Heart right ventricle (tissue), 16 donors: ENCODE measurements at regions not wholly inside any gene's neighbourhood (a gene's known extent, or its start where the extent isn't known, plus 50 kb on each side); places are given as distances from the start of the nearest gene placed in this dataset.

Source experiments
- ATAC-seq, 8 donors: fragments of 200-7000 bp; cut with Tn5 transposase; one replicate each; pipeline ENCODE4 v1.9.1; 2020; ENCODE audit warnings: mild to moderate bottlenecking in 8 of 8, moderate library complexity in 8 of 8, moderate number of reproducible peaks in 1 of 8
- DNase-seq, 2 donors: peaks; one replicate each; pipeline ENCODE4 v3.0.0-alpha.2; 2020
- H3K27ac ChIP-seq, 10 donors: fragments of 200-600 bp; sonication (generic) in 2 of 10; one replicate each; pipeline versions ENCODE4 v1.5.0 to v1.8.0; 2020 to 2022; ENCODE audit warnings: mild to moderate bottlenecking in 3 of 10
- H3K27me3 ChIP-seq, 7 donors: fragments of 200-600 bp; one replicate each; pipeline ENCODE4 v1.8.0; 2021 to 2022; ENCODE audit warnings: mild to moderate bottlenecking in 2 of 7
- H3K36me3 ChIP-seq, 9 donors: fragments of 200-600 bp; sonication (generic) in 1 of 9; one replicate each; pipeline versions ENCODE4 v1.5.0 to v1.8.0; 2020 to 2022; ENCODE audit warnings: mild to moderate bottlenecking in 2 of 9
- H3K4me1 ChIP-seq, 9 donors: fragments of 200-600 bp; sonication (generic) in 1 of 9; one replicate each; pipeline versions ENCODE4 v1.5.0 to v1.8.0; 2020 to 2022; ENCODE audit warnings: mild to moderate bottlenecking in 4 of 9
- H3K4me3 ChIP-seq, 10 donors: fragments of 200-600 bp; sonication (generic) in 2 of 10; one replicate each; pipeline versions ENCODE4 v1.5.0 to v1.8.0; 2020 to 2022; ENCODE audit warnings: mild to moderate bottlenecking in 7 of 10, moderate library complexity in 2 of 10
- H3K9me3 ChIP-seq, 11 donors: fragments of 200-600 bp in 10 of 11; sonication (generic) in 2 of 11; one replicate each; pipeline versions ENCODE4 v1.5.0 to v1.8.0; 2013 to 2022; ENCODE audit warnings: mild to moderate bottlenecking in 2 of 11, control low read depth in 1 of 11, moderate library complexity in 1 of 11
- CTCF ChIP-seq, 9 donors: fragments of 200-600 bp; sonication (generic) in 2 of 9; IDR thresholded peaks; one replicate each; pipeline versions ENCODE4 v1.5.0 to v1.8.0; 2021 to 2022; ENCODE audit warnings: antibody characterized with exemption in 9 of 9, mild to moderate bottlenecking in 5 of 9, moderate library complexity in 1 of 9
- WGBS, 2 donors: extraction: QIAGEN DNeasy Blood & Tissue Kit; methylation state at CpG; one replicate each; pipeline ENCODE4 v1.1.7; 2013; ENCODE audit warnings: inconsistent platforms in 1 of 2; 5-methylcytosine and 5-hydroxymethylcytosine counted together
- intact Hi-C, 10 donors: fragments of 100-400 bp; cut with DNase I; formaldehyde crosslinking; loops; one replicate each; pipeline versions ENCODE4 v1.11.1 to v1.14.2; 2022
- donor health status: Arrhythmogenic right ventricular cardiomyopathy.
- donor health status: ischemic (EF 13 %, LVEDD 7.1; RV severe dilation, severe dysfunction).
- donor health status: healthy with polysubstance abuse.
- donor health status: DM: no; HTN: yes; CAD: no.
- donor health status: DM: no; HTN: no; CAD: no.
- donor health status: ischemic (EF 25% LVEDD 6.9; RV normal size, moderate dysfunction).
- donor health status: ischemic (EF 25% LVEDD 5.7; RV mildly dilated, moderate dysfunction).
- donor health status: healthy.
- donor health status: DM: yes; HTN: yes; CAD: no.
- donor health status: Ischemic cardiomyopathy.
- donor health status: ischemic (EF 35%, LVEDD 5.7; RV mildly dilated, moderate dysfunction).
- donor health status: nonischemic (EF 11% LVEDD 7.7; RV severe dilation, severe dysfunction).
- donor health status: DM: yes; HTN: yes; CAD: no.
- donor health status: PGD.
- donor health status: ischemic (EF 29% LVEDD 5.4; RV normal size, mild dysfunction).
- donor health status: nonischemic (EF 23%, LVEDD 6.1; RV moderate dilation, normal function).

GRCh38 chr5:124952566-124952965, 206.1 kb upstream of the ZNF608 start:
- TF ChIP-seq CTCF (IDR thresholded peaks at IDR 0.05): no peak
- no peak overlapping the region for H3K27ac ChIP-seq
- H3K4me3 ChIP-seq: no peak overlapping the region
- peaks cover 0 to 21% (median 9%) of the 10 kb centered on the region in 9 donors for H3K4me1 ChIP-seq
- DNase-seq: no peak
- 94% methylated on average over 2 of the region's 2 CpGs for WGBS, 2 donors
- intact Hi-C loops: no loop called here
- H3K9me3 ChIP-seq: no peaks in the 10 kb centered on the region
- no peak for ATAC-seq
- no peaks in the 10 kb centered on the region for H3K27me3 ChIP-seq
- H3K36me3 ChIP-seq: no peaks in the 10 kb centered on the region

GRCh38 chr5:124954784-124955183, 208.3 kb upstream of the ZNF608 start:
- Histone ChIP-seq H3K4me3 (no peak overlapping the region), H3K27ac (no peak overlapping the region), H3K36me3 (no peaks in the 10 kb centered on the region), H3K27me3 (no peaks in the 10 kb centered on the region), H3K9me3 (no peaks in the 10 kb centered on the region), H3K4me1 (peaks cover 0 to 3% (median 0%) of the 10 kb centered on the region in 9 donors)
- no peak for TF ChIP-seq CTCF (IDR thresholded peaks at IDR 0.05)
- 97 to 100% methylated on average over 2 of the region's 2 CpGs for WGBS, 2 donors
- intact Hi-C loops: loop anchor here in 1 of 10 donors (1.0 kb wide), 1 partner anchor 19 kb away; no protein-coding TSS in a partner anchor
- ATAC-seq (no peak), DNase-seq (no peak)

GRCh38 chr5:124956471-124957029, 210.1 kb upstream of the ZNF608 start:
- Histone ChIP-seq H3K9me3 (no peaks in the 10 kb centered on the region), H3K4me1 (no peaks in the 10 kb centered on the region), H3K36me3 (no peaks in the 10 kb centered on the region), H3K27me3 (no peaks in the 10 kb centered on the region), H3K4me3 (no peak overlapping the region), H3K27ac (no peak overlapping the region)
- ATAC-seq (no peak), DNase-seq (no peak)
- no peak for TF ChIP-seq CTCF (IDR thresholded peaks at IDR 0.05)
- intact Hi-C loops: no loop called here
- WGBS, 2 donors: 76 to 84% methylated on average over 1 of the region's 1 CpG

GRCh38 chr5:124957063-124957462, 210.6 kb upstream of the ZNF608 start:
- no peaks in the 10 kb centered on the region for H3K9me3 ChIP-seq
- H3K27ac ChIP-seq: no peak overlapping the region
- 97 to 98% methylated on average over 5 of the region's 5 CpGs for WGBS, 2 donors
- ATAC-seq (no peak), DNase-seq (no peak)
- no peaks in the 10 kb centered on the region for H3K27me3 ChIP-seq
- H3K36me3 ChIP-seq: no peaks in the 10 kb centered on the region
- no peak for TF ChIP-seq CTCF (IDR thresholded peaks at IDR 0.05)
- no peaks in the 10 kb centered on the region for H3K4me1 ChIP-seq
- no peak overlapping the region for H3K4me3 ChIP-seq
- intact Hi-C loops: no loop called here
